ENCODE measurements at regions not wholly inside any gene's neighbourhood (a gene's known extent, or its start where the extent isn't known, plus 50 kb on each side); places are given as distances from the start of the nearest gene placed in this dataset.

DNA sequence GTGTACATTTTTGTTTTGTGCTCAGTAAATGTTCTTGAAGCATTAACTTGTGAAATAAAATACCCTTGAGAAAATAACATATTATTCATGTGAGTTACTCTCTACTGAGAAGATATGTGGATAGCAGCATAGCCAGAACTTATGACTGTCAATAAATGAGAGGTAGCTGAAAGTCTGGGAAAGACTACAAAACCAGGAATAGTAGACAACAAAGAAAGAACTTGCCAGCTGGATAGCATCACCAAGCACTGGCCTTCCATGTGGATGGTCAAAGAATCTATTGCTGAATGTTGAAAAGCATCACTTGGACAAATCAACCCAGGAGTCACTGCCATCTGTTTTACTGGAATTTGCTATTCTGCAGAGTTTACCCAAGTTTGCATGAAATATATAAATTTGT is 650.0 kb upstream of the HTR2C start (continued):
- no peak for TF ChIP-seq GABPA (IDR thresholded peaks at IDR 0.05; ENCODE audit: borderline replicate concordance, insufficient read depth, low read length)
- TF ChIP-seq KDM4A (IDR thresholded peaks at IDR 0.05; ENCODE audit: low read depth, low read length, severe bottlenecking), result no peak
- TF ChIP-seq CHD1 (IDR thresholded peaks at IDR 0.05; ENCODE audit: low read depth, low read length), result no peak
